ENCODE measurements at regions not wholly inside any gene's neighbourhood (a gene's known extent, or its start where the extent isn't known, plus 50 kb on each side); places are given as distances from the start of the nearest gene placed in this dataset.
A peak's percentile ranks its signal among the peaks of the same experiment; 100 is the strongest.

DNA sequence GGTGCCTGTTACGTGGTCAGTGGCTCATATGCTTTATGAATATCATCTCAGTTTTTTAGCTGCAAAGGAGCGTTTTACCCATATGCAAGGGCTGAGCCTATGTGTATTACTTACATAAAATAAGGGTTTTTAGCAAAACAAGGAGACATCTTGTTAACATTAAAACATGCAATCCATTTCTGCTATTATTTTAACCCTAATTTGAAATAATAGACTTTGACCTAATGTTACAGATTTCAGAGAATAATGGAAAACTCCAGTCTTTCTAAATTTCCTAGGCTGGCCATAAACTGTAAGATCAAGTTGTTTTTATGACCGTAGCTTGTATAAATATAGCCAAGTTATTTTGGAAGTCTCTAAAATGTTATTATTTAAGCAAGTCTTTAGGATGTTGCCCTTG is 121.1 kb upstream of the SEMA6A start:
- Histone ChIP-seq H3K4me3 (no peak overlapping the region), H2AFZ (ENCODE audit: control insufficient read depth, low read depth, low read length) (no peak overlapping the region), H3K9me3 (replicated peaks; ENCODE audit: control insufficient read depth, insufficient read depth, low read length) (no peaks in the 10 kb centered on the region; the same call in 2 of the 3 replicates), H3K27me3 (replicated peaks in 1 of 2; ENCODE audit: control insufficient read depth in 2 of 2, insufficient read depth in 2 of 2, low read length in 1 of 2) (no peaks in the 10 kb centered on the region), H3K4me2 (ENCODE audit: control insufficient read depth, insufficient read depth) (peak overlapping the region; percentile 75; the same call in 1 of the 2 replicates), H3K36me3 (ENCODE audit: control insufficient read depth in 2 of 2, insufficient read depth in 2 of 2, low read length in 1 of 2) (no peaks in the 10 kb centered on the region), H4K20me1 (ENCODE audit: control insufficient read depth, insufficient read depth) (no peaks in the 10 kb centered on the region), H3K4me1 (ENCODE audit: control insufficient read depth, insufficient read depth, low read length) (peaks cover 25% of the 10 kb centered on the region), H3K79me2 (ENCODE audit: control insufficient read depth, insufficient read depth, low read length) (no peaks in the 10 kb centered on the region), H3K27ac (ENCODE audit: control insufficient read depth, insufficient read depth) (no peak overlapping the region), H3K9ac (ENCODE audit: control insufficient read depth, insufficient read depth, low read length) (no peak overlapping the region)
- SMC1A ChIA-PET (ENCODE audit: uncharacterized antibody, unreplicated experiment) = interaction anchor here (0.6 to 3.7 kb wide), 17 partner anchors 14 to 305 kb away, joined by 3 to 30 read pairs (median 6); partner anchors contain the start of gene SEMA6A
- no peak for DNase-seq (ENCODE audit: low read depth, low spot score)
- intact Hi-C loops (cut with micrococcal nuclease; ENCODE audit: unreplicated experiment) = no loop called here
- 58% methylated on average over 3 of the region's 3 CpGs for WGBS (ENCODE audit: insufficient coverage, insufficient replicate concordance, low lambda C conversion rate, missing lambda C conversion rate)
- 0 out of 3 replicates have a peak, but pooled peaks have one; percentile 12 for ATAC-seq
- CTCF ChIA-PET = interaction anchor here (0.7 to 2.3 kb wide), 9 partner anchors 9 to 560 kb away, joined by 3 to 16 read pairs (median 3); no protein-coding TSS in a partner anchor
- in situ Hi-C loops (cut with MboI) = no loop called here
- FAIRE-seq = no peak
- BruUV-seq (replicated peaks) = no TSS peak
- RAD21 ChIA-PET (ENCODE audit: unreplicated experiment) = interaction anchor here (1.0 to 2.8 kb wide), 10 partner anchors 7 to 119 kb away, joined by 3 to 14 read pairs (median 4); no protein-coding TSS in a partner anchor
- POLR2A ChIA-PET = interaction anchor here (0.6 to 1.6 kb wide), 6 partner anchors 10 to 90 kb away, joined by 3 to 4 read pairs (median 3); no protein-coding TSS in a partner anchor
- TF ChIP-seq, protein P1, sequence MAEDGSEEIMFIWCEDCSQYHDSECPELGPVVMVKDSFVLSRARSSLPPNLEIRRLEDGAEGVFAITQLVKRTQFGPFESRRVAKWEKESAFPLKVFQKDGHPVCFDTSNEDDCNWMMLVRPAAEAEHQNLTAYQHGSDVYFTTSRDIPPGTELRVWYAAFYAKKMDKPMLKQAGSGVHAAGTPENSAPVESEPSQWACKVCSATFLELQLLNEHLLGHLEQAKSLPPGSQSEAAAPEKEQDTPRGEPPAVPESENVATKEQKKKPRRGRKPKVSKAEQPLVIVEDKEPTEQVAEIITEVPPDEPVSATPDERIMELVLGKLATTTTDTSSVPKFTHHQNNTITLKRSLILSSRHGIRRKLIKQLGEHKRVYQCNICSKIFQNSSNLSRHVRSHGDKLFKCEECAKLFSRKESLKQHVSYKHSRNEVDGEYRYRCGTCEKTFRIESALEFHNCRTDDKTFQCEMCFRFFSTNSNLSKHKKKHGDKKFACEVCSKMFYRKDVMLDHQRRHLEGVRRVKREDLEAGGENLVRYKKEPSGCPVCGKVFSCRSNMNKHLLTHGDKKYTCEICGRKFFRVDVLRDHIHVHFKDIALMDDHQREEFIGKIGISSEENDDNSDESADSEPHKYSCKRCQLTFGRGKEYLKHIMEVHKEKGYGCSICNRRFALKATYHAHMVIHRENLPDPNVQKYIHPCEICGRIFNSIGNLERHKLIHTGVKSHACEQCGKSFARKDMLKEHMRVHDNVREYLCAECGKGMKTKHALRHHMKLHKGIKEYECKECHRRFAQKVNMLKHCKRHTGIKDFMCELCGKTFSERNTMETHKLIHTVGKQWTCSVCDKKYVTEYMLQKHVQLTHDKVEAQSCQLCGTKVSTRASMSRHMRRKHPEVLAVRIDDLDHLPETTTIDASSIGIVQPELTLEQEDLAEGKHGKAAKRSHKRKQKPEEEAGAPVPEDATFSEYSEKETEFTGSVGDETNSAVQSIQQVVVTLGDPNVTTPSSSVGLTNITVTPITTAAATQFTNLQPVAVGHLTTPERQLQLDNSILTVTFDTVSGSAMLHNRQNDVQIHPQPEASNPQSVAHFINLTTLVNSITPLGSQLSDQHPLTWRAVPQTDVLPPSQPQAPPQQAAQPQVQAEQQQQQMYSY (CRISPR knock-in tag; IDR thresholded peaks at IDR 0.05) = no peak
- TF ChIP-seq EZH2 (IDR thresholded peaks at IDR 0.05; ENCODE audit: borderline replicate concordance, control insufficient read depth, low read depth, low read length) = no peak
- no peak for TF ChIP-seq BCL11A (IDR thresholded peaks at IDR 0.05; ENCODE audit: low read depth, low read length)
- no peak for TF ChIP-seq PML (IDR thresholded peaks at IDR 0.05; ENCODE audit: low read length)
- TF ChIP-seq, protein P2, sequence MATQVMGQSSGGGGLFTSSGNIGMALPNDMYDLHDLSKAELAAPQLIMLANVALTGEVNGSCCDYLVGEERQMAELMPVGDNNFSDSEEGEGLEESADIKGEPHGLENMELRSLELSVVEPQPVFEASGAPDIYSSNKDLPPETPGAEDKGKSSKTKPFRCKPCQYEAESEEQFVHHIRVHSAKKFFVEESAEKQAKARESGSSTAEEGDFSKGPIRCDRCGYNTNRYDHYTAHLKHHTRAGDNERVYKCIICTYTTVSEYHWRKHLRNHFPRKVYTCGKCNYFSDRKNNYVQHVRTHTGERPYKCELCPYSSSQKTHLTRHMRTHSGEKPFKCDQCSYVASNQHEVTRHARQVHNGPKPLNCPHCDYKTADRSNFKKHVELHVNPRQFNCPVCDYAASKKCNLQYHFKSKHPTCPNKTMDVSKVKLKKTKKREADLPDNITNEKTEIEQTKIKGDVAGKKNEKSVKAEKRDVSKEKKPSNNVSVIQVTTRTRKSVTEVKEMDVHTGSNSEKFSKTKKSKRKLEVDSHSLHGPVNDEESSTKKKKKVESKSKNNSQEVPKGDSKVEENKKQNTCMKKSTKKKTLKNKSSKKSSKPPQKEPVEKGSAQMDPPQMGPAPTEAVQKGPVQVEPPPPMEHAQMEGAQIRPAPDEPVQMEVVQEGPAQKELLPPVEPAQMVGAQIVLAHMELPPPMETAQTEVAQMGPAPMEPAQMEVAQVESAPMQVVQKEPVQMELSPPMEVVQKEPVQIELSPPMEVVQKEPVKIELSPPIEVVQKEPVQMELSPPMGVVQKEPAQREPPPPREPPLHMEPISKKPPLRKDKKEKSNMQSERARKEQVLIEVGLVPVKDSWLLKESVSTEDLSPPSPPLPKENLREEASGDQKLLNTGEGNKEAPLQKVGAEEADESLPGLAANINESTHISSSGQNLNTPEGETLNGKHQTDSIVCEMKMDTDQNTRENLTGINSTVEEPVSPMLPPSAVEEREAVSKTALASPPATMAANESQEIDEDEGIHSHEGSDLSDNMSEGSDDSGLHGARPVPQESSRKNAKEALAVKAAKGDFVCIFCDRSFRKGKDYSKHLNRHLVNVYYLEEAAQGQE (IDR thresholded peaks at IDR 0.05; ENCODE audit: low read depth, low read length) = no peak
- no peak for TF ChIP-seq SREBF2 (IDR thresholded peaks at IDR 0.05; ENCODE audit: low read length)
- no peak for TF ChIP-seq CEBPB (IDR thresholded peaks at IDR 0.05; ENCODE audit: borderline replicate concordance in 1 of 2, low read depth in 2 of 2, low read length in 2 of 2)
- TF ChIP-seq IKZF2 (IDR thresholded peaks at IDR 0.05) = no peak
- TF ChIP-seq SMAD5 (IDR thresholded peaks at IDR 0.05; ENCODE audit: low read depth) = no peak
- no peak for TF ChIP-seq RAD51 (IDR thresholded peaks at IDR 0.05)
- TF ChIP-seq, protein P3, sequence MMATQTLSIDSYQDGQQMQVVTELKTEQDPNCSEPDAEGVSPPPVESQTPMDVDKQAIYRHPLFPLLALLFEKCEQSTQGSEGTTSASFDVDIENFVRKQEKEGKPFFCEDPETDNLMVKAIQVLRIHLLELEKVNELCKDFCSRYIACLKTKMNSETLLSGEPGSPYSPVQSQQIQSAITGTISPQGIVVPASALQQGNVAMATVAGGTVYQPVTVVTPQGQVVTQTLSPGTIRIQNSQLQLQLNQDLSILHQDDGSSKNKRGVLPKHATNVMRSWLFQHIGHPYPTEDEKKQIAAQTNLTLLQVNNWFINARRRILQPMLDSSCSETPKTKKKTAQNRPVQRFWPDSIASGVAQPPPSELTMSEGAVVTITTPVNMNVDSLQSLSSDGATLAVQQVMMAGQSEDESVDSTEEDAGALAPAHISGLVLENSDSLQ (IDR thresholded peaks at IDR 0.05) = no peak
- no peak for TF ChIP-seq NFXL1 (IDR thresholded peaks at IDR 0.05; ENCODE audit: borderline replicate concordance)
- TF ChIP-seq NR2F1 (conservative IDR thresholded peaks at IDR 0.05) = no peak
- TF ChIP-seq SIX5 (IDR thresholded peaks at IDR 0.05; ENCODE audit: low read depth, low read length, severe bottlenecking) = no peak
- TF ChIP-seq TARDBP (IDR thresholded peaks at IDR 0.05; ENCODE audit: borderline replicate concordance) = no peak
- no peak for TF ChIP-seq CREB1 (IDR thresholded peaks at IDR 0.05; ENCODE audit: low read depth)
- TF ChIP-seq CBX3 (IDR thresholded peaks at IDR 0.05; ENCODE audit: borderline replicate concordance, low read depth) = no peak
- no peak for TF ChIP-seq NFYA (IDR thresholded peaks at IDR 0.05; ENCODE audit: borderline replicate concordance, low read depth, low read length)

All from GM12878 (cell line).